H9 (cell line): ENCODE measurements at regions not wholly inside any gene's neighbourhood (a gene's known extent, or its start where the extent isn't known, plus 50 kb on each side); places are given as distances from the start of the nearest gene placed in this dataset.

Experiments used
- DNase-seq: peaks from one replicate; pipeline ENCODE4 v3.0.0-alpha.2; 2017
- H2AFZ ChIP-seq: one replicate; pipeline ENCODE4 v1.6.1; 2013; ENCODE audit warnings: mild to moderate bottlenecking, low read length, control low read depth, moderate library complexity
- H2AK5ac ChIP-seq: 2 replicates; pipeline ENCODE4 v1.6.1; 2013; ENCODE audit warnings: low read length, control low read depth, mixed read lengths; ENCODE audit not compliant: insufficient read length
- H2BK120ac ChIP-seq: one replicate; pipeline ENCODE4 v1.6.1; 2013; ENCODE audit warnings: low read depth, mild to moderate bottlenecking, low read length, control low read depth, inconsistent platforms; ENCODE audit not compliant: poor library complexity, severe bottlenecking
- H2BK12ac ChIP-seq: 2 replicates; pipeline ENCODE4 v1.6.1; 2013; ENCODE audit warnings: low read length, control low read depth, mixed read lengths, low read depth; ENCODE audit not compliant: insufficient read length
- H2BK15ac ChIP-seq: 2 replicates; pipeline ENCODE4 v1.6.1; 2013; ENCODE audit warnings: low read depth, low read length, control low read depth
- H2BK20ac ChIP-seq: one replicate; pipeline ENCODE4 v1.6.1; 2013; ENCODE audit warnings: low read depth, mild to moderate bottlenecking, low read length, control low read depth, inconsistent platforms; ENCODE audit not compliant: poor library complexity, severe bottlenecking
- H2BK5ac ChIP-seq: 2 replicates; pipeline ENCODE4 v1.6.1; 2013; ENCODE audit warnings: low read length, control low read depth, mixed read lengths; ENCODE audit not compliant: insufficient read length
- H3K14ac ChIP-seq: 2 replicates; pipeline ENCODE4 v1.6.1; 2013; ENCODE audit warnings: low read length, control low read depth; ENCODE audit not compliant: insufficient read depth
- H3K18ac ChIP-seq: 2 replicates; pipeline ENCODE4 v1.6.1; 2013; ENCODE audit warnings: low read depth, mild to moderate bottlenecking, mixed read lengths, low read length, control low read depth; ENCODE audit not compliant: insufficient read length
- H3K23ac ChIP-seq: 2 replicates; pipeline ENCODE4 v1.6.1; 2013; ENCODE audit warnings: low read length, control low read depth, mixed read lengths, low read depth; ENCODE audit not compliant: insufficient read length
- H3K23me2 ChIP-seq: 2 replicates; pipeline ENCODE4 v1.6.1; 2013; ENCODE audit warnings: low read depth, mild to moderate bottlenecking, mixed read lengths, low read length, control low read depth; ENCODE audit not compliant: insufficient read length, poor library complexity, severe bottlenecking
- H3K27ac ChIP-seq: 2 replicates; pipeline ENCODE4 v1.5.1; 2013; ENCODE audit warnings: low read length, control low read depth, mixed read lengths, low read depth; ENCODE audit not compliant: insufficient read length
- H3K27me3 ChIP-seq: 2 replicates; pipeline ENCODE4 v1.6.1; 2013; ENCODE audit warnings: low read length, control low read depth, inconsistent platforms; ENCODE audit not compliant: insufficient read depth
- H3K4ac ChIP-seq: 2 replicates; pipeline ENCODE4 v1.6.1; 2013; ENCODE audit warnings: low read depth, mild to moderate bottlenecking, control low read depth, inconsistent platforms, low read length, moderate library complexity
- H3K4me1 ChIP-seq: 2 replicates; pipeline ENCODE4 v1.6.1; 2013; ENCODE audit warnings: low read length, control low read depth, inconsistent platforms; ENCODE audit not compliant: insufficient read depth
- H3K4me2 ChIP-seq: 2 replicates; pipeline ENCODE4 v1.6.1; 2013; ENCODE audit warnings: low read length, control low read depth, mixed read lengths; ENCODE audit not compliant: insufficient read length, insufficient read depth
- H3K56ac ChIP-seq: 2 replicates; pipeline ENCODE4 v1.6.1; 2013; ENCODE audit warnings: low read depth, mild to moderate bottlenecking, mixed read lengths, low read length, control low read depth; ENCODE audit not compliant: insufficient read length
- H3K79me1 ChIP-seq: 2 replicates; pipeline ENCODE4 v1.6.1; 2013; ENCODE audit warnings: low read depth, mild to moderate bottlenecking, moderate library complexity, low read length, control low read depth, inconsistent platforms; ENCODE audit not compliant: insufficient read depth, poor library complexity, severe bottlenecking
- H3K79me2 ChIP-seq: 2 replicates; pipeline ENCODE4 v1.6.1; 2013; ENCODE audit warnings: low read length, control low read depth, inconsistent platforms; ENCODE audit not compliant: insufficient read depth
- H3K9ac ChIP-seq: 2 replicates; pipeline ENCODE4 v1.6.1; 2013; ENCODE audit warnings: low read length, control low read depth, mixed read lengths; ENCODE audit not compliant: insufficient read length; ENCODE audit errors: extremely low read depth
- H3K9me3 ChIP-seq: one replicate; pipeline ENCODE4 v1.6.1; 2013; ENCODE audit warnings: low read depth, low read length, inconsistent platforms; ENCODE audit not compliant: control insufficient read depth
- H3T11ph ChIP-seq: one replicate; pipeline ENCODE4 v1.6.1; 2013; ENCODE audit warnings: mild to moderate bottlenecking, low read length, control low read depth, inconsistent platforms
- H4K20me1 ChIP-seq: one replicate; pipeline ENCODE4 v1.6.1; 2013; ENCODE audit not compliant: control insufficient read depth, insufficient read length, insufficient read depth
- H4K5ac ChIP-seq: 2 replicates; pipeline ENCODE4 v1.6.1; 2013; ENCODE audit warnings: low read depth, mild to moderate bottlenecking, mixed read lengths, low read length, control low read depth; ENCODE audit not compliant: insufficient read length
- H4K8ac ChIP-seq: replicated peaks from 2 replicates; pipeline ENCODE4 v1.6.1; 2013; ENCODE audit warnings: low read length, control low read depth, mixed read lengths, low read depth; ENCODE audit not compliant: insufficient read length
- H4K91ac ChIP-seq: 2 replicates; pipeline ENCODE4 v1.6.1; 2013; ENCODE audit warnings: low read depth, mild to moderate bottlenecking, moderate library complexity, mixed read lengths, low read length, control low read depth; ENCODE audit not compliant: insufficient read length
- H3K27ac Mint-ChIP-seq, 3 experiments: 2 replicates in 2 of 3; 3 replicates in 1 of 3; pipeline ENCODE4 v1.8.0; 2020 to 2021; ENCODE audit warnings: mixed read lengths in 3 of 3, mild to moderate bottlenecking in 1 of 3, moderate library complexity in 1 of 3
- H3K27me3 Mint-ChIP-seq: 2 replicates; pipeline ENCODE4 v1.8.0; 2021; ENCODE audit warnings: low read depth, mild to moderate bottlenecking, moderate library complexity, mixed read lengths
- H3K36me3 Mint-ChIP-seq, 3 experiments: 2 replicates in 2 of 3; 3 replicates in 1 of 3; pipeline ENCODE4 v1.8.0; 2020 to 2021; ENCODE audit warnings: low read depth in 3 of 3, mixed read lengths in 3 of 3; ENCODE audit not compliant: insufficient read depth in 1 of 3
- H3K4me1 Mint-ChIP-seq, 2 experiments: 2 replicates each; pipeline ENCODE4 v1.8.0; 2020; ENCODE audit warnings: mixed read lengths in 2 of 2
- H3K4me3 Mint-ChIP-seq, 2 experiments: 2 replicates in 1 of 2; 3 replicates in 1 of 2; pipeline ENCODE4 v1.8.0; 2020 to 2021; ENCODE audit warnings: mild to moderate bottlenecking in 2 of 2, mixed read lengths in 2 of 2, moderate library complexity in 1 of 2
- H3K9me3 Mint-ChIP-seq, 2 experiments: 2 replicates in 1 of 2; 3 replicates in 1 of 2; pipeline ENCODE4 v1.8.0; 2020; ENCODE audit warnings: mild to moderate bottlenecking in 2 of 2, mixed read lengths in 2 of 2, moderate library complexity in 1 of 2
- CTCF ChIP-seq: fragments of 200-600 bp; sonication (generic); conservative IDR thresholded peaks from 3 replicates; pipeline ENCODE4 v1.8.0; 2021; ENCODE audit warnings: antibody characterized with exemption, mild to moderate bottlenecking
- WGBS: extraction: QIAGEN DNeasy Blood & Tissue Kit; methylation state at CpG from one replicate; pipeline ENCODE4 v1.1.7; 2013; ENCODE audit warnings: missing lambda C conversion rate, low lambda C conversion rate, mixed read lengths; ENCODE audit not compliant: insufficient read length; ENCODE audit errors: extremely low coverage; 5-methylcytosine and 5-hydroxymethylcytosine counted together

- Histone ChIP-seq H2BK120ac (no peak overlapping the region), H3K4ac (no peak overlapping the region), H3K27me3 (no peaks in the 10 kb centered on the region), H2BK5ac (no peak overlapping the region), H3K23me2 (no peaks in the 10 kb centered on the region), H2BK15ac (no peak overlapping the region), H4K91ac (no peak overlapping the region), H3T11ph (no peak overlapping the region), H3K79me2 (no peaks in the 10 kb centered on the region), H3K79me1 (no peaks in the 10 kb centered on the region), H2BK12ac (no peak overlapping the region), H3K56ac (no peak overlapping the region), H3K27ac (no peak overlapping the region), H3K9ac (no peak overlapping the region), H3K18ac (no peak overlapping the region), H4K5ac (no peak overlapping the region), H2BK20ac (no peak overlapping the region), H3K4me1 (no peaks in the 10 kb centered on the region), H3K14ac (no peak overlapping the region), H3K4me2 (no peak overlapping the region), H3K23ac (no peak overlapping the region), H2AK5ac (no peak overlapping the region), H4K20me1 (no peaks in the 10 kb centered on the region), H3K9me3 (no peaks in the 10 kb centered on the region), H4K8ac (no peak overlapping the region), H2AFZ (no peak overlapping the region)
- Mint-ChIP-seq H3K27me3 (no peaks in the 10 kb centered on the region; the same call in 1 of the 2 replicates), H3K4me1 (no peaks in the 10 kb centered on the region; a peak in 1 of 4 replicates), H3K4me3 (no peak overlapping the region), H3K36me3 (no peaks in the 10 kb centered on the region), H3K9me3 (no peaks in the 10 kb centered on the region), H3K27ac (no peak overlapping the region)
- no peak for DNase-seq
- TF ChIP-seq CTCF: no peak
- no CpG with 5 or more reads among the region's 1 CpG for WGBS
Measured at GRCh38 chr4:111128327-111128726, 505.4 kb upstream of the PITX2 start.
